Mesendoderm (in vitro differentiated cells): ENCODE measurements at regions not wholly inside any gene's neighbourhood (a gene's known extent, or its start where the extent isn't known, plus 50 kb on each side); places are given as distances from the start of the nearest gene placed in this dataset.
A peak's percentile ranks its signal among the peaks of the same experiment; 100 is the strongest.

ENCODE experiments used
- DNase-seq: peaks from one replicate; pipeline ENCODE4 v3.0.0; 2013
- H2AK5ac ChIP-seq: 2 replicates; pipeline ENCODE4 v1.6.1; 2013; ENCODE audit warnings: low read length, inconsistent platforms
- H2BK120ac ChIP-seq: 2 replicates; pipeline ENCODE4 v1.6.1; 2013; ENCODE audit warnings: low read depth, mild to moderate bottlenecking, low read length, moderate library complexity, mixed read lengths
- H2BK15ac ChIP-seq: replicated peaks from 2 replicates; pipeline ENCODE4 v1.6.1; 2013; ENCODE audit warnings: low read depth, mild to moderate bottlenecking, moderate library complexity
- H2BK5ac ChIP-seq: 2 replicates; pipeline ENCODE4 v1.6.1; 2013; ENCODE audit warnings: low read length, inconsistent platforms
- H3K18ac ChIP-seq: 2 replicates; pipeline ENCODE4 v1.6.1; 2013; ENCODE audit warnings: mild to moderate bottlenecking, low read length, mixed read lengths
- H3K23ac ChIP-seq: one replicate; pipeline ENCODE4 v1.6.1; 2013; ENCODE audit warnings: low read length
- H3K27ac ChIP-seq: 2 replicates; pipeline ENCODE4 v1.5.1; 2013; ENCODE audit warnings: low read depth, mild to moderate bottlenecking, inconsistent platforms, low read length, moderate library complexity
- H3K27me3 ChIP-seq: 2 replicates; pipeline ENCODE4 v1.6.1; 2013; ENCODE audit warnings: low read length, control low read depth, mild to moderate bottlenecking, inconsistent platforms; ENCODE audit not compliant: insufficient read depth, poor library complexity
- H3K36me3 ChIP-seq: 2 replicates; pipeline ENCODE4 v1.6.1; 2013; ENCODE audit warnings: low read length, inconsistent platforms; ENCODE audit not compliant: control insufficient read depth, insufficient read depth
- H3K4ac ChIP-seq: one replicate; pipeline ENCODE4 v1.6.1; 2013; ENCODE audit warnings: low read depth, mild to moderate bottlenecking, low read length, moderate library complexity
- H3K4me1 ChIP-seq: 2 replicates; pipeline ENCODE4 v1.6.1; 2013; ENCODE audit warnings: low read depth, low read length, inconsistent platforms; ENCODE audit not compliant: control insufficient read depth
- H3K4me2 ChIP-seq: 2 replicates; pipeline ENCODE4 v1.6.1; 2013; ENCODE audit warnings: low read length
- H3K4me3 ChIP-seq: 2 replicates; pipeline ENCODE4 v1.5.1; 2013; ENCODE audit warnings: mild to moderate bottlenecking, low read length
- H3K56ac ChIP-seq: one replicate; pipeline ENCODE4 v1.6.1; 2013; ENCODE audit warnings: low read length
- H3K79me1 ChIP-seq: 2 replicates; pipeline ENCODE4 v1.6.1; 2013; ENCODE audit warnings: low read length, inconsistent platforms
- H3K79me2 ChIP-seq: 2 replicates; pipeline ENCODE4 v1.6.1; 2013; ENCODE audit warnings: mild to moderate bottlenecking, low read length; ENCODE audit not compliant: control insufficient read depth, insufficient read depth
- H3K9ac ChIP-seq: 2 replicates; pipeline ENCODE4 v1.6.1; 2013; ENCODE audit warnings: low read length, inconsistent platforms
- H4K5ac ChIP-seq: one replicate; pipeline ENCODE4 v1.6.1; 2013; ENCODE audit warnings: low read length
- H4K8ac ChIP-seq: one replicate; pipeline ENCODE4 v1.6.1; 2013; ENCODE audit warnings: low read depth, mild to moderate bottlenecking, control low read depth, low read length, moderate library complexity
- WGBS: extraction: QIAGEN DNeasy Blood & Tissue Kit; methylation state at CpG from one replicate; pipeline ENCODE4 v1.1.7; 2013; ENCODE audit warnings: low lambda C conversion rate, missing lambda C conversion rate; ENCODE audit not compliant: insufficient coverage; ENCODE audit errors: extremely low coverage; 5-methylcytosine and 5-hydroxymethylcytosine counted together

DNA sequence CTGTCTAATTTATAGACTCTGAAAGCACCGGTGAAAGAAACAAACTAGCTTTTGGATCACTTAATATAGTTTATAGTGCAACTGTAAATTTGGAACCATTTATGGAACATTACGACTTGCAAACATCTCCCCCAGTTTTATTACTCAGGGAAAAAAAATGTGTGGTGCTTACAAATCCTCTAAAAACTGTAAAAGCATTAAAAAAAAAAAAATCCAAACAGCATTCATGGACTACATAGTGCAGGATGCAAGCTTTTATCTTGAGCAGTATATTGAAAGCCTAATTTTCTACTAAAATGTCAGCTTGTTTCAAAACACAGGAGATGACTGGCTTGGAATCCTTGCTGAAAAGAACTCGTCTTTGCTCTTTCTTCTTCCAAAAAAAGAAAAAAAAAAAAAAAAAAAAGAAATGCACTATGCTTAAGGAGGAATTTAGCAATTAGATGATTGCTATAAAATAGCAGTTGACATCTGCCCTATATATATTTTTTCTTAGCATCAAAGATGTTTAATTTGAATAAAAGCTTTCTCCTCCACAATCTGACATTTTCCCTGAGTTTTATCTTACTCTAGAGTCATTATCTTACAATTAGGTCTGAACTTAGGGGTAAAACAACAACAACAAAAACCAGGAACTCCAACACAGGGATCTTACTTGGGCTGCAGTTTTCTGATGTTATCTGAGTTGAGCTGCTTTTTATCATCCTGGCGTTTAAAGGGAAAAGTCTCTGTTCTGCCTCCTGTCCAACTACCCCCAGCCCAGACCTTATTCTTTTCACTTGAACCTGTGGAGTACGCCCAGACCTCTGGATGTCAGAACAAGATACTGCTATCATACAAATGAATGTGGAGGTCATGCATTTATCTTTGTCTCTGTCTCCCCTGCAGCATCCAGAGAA, 62.6 kb upstream of the PDZRN3 start:
- Histone ChIP-seq H3K79me2 (no peaks in the 10 kb centered on the region), H3K4ac (no peak overlapping the region), H3K4me3 (no peak overlapping the region), H2BK5ac (no peak overlapping the region), H2AK5ac (no peak overlapping the region), H3K4me2 (no peak overlapping the region), H3K4me1 (no peaks in the 10 kb centered on the region), H3K9ac (no peak overlapping the region), H4K8ac (no peak overlapping the region), H3K79me1 (no peaks in the 10 kb centered on the region), H3K56ac (no peak overlapping the region), H3K27ac (no peak overlapping the region), H3K36me3 (no peaks in the 10 kb centered on the region), H4K5ac (no peak overlapping the region), H3K23ac (no peak overlapping the region), H3K27me3 (no peaks in the 10 kb centered on the region), H2BK15ac (no peak overlapping the region), H3K18ac (no peak overlapping the region), H2BK120ac (no peak overlapping the region)
- DNase-seq: peak; percentile 27
- WGBS: no CpG with 5 or more reads among the region's 5 CpGs

DNA sequence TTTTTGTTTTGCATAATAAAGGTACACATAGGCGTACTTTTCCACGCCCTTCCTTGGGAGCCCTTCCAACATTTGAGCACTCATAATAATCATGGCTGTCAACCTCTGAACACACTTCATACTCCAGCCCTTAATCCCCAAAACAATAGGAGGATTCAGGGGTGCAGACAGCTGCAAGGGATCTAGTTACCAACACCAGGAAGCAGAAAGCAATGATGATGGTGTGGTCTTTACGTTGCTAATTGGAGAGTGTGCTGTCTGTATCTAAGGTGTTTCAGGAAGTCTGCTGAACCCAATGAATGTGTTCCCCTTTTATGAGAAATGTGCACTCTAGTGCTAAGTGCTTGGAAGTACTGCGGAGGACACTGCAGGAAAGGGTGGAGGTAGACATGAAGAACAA, 60.3 kb upstream of the PDZRN3 start:
- no peak overlapping the region for H2BK15ac ChIP-seq
- H3K56ac ChIP-seq: no peak overlapping the region
- no peaks in the 10 kb centered on the region for H3K79me1 ChIP-seq
- no peak overlapping the region for H3K4me3 ChIP-seq
- H3K23ac ChIP-seq: no peak overlapping the region
- H4K8ac ChIP-seq: no peak overlapping the region
- no peak overlapping the region for H3K4me2 ChIP-seq
- DNase-seq: no peak
- H3K4me1 ChIP-seq: no peaks in the 10 kb centered on the region
- H4K5ac ChIP-seq: no peak overlapping the region
- H3K27ac ChIP-seq: no peak overlapping the region
- no peaks in the 10 kb centered on the region for H3K27me3 ChIP-seq
- no CpG with 5 or more reads among the region's 4 CpGs for WGBS
- H3K36me3 ChIP-seq: no peaks in the 10 kb centered on the region
- H2AK5ac ChIP-seq: no peak overlapping the region
- no peak overlapping the region for H2BK120ac ChIP-seq
- no peak overlapping the region for H3K4ac ChIP-seq
- no peak overlapping the region for H2BK5ac ChIP-seq
- no peaks in the 10 kb centered on the region for H3K79me2 ChIP-seq
- H3K9ac ChIP-seq: no peak overlapping the region
- H3K18ac ChIP-seq: no peak overlapping the region

DNA sequence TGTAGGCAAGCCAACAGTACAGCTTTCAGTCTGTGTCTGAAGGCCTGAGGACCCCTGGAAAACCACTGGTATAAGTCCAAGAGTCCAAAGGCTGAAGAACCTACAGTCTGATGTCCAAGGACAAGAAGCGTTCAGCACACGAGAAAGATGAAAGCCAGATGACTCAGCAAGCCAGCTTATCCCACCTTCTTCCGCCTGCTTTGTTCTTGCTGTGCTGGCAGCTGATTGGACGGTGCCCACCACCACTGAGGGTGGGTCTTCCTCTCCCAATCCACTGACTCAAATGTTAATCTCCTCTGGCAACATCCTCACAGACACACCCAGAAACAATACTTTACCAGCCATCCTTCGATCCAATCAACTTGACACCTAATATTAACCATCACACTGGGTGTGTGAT, 59.0 kb upstream of the PDZRN3 start:
- H3K9ac ChIP-seq: no peak overlapping the region
- no peak overlapping the region for H3K56ac ChIP-seq
- H3K79me1 ChIP-seq: no peaks in the 10 kb centered on the region
- H3K4me3 ChIP-seq: no peak overlapping the region
- H3K27me3 ChIP-seq: no peaks in the 10 kb centered on the region
- H2AK5ac ChIP-seq: no peak overlapping the region
- H2BK15ac ChIP-seq: no peak overlapping the region
- H3K79me2 ChIP-seq: no peaks in the 10 kb centered on the region
- H3K27ac ChIP-seq: no peak overlapping the region
- no peak overlapping the region for H3K4me2 ChIP-seq
- peak; percentile 32 for DNase-seq
- no peak overlapping the region for H3K4ac ChIP-seq
- H2BK120ac ChIP-seq: no peak overlapping the region
- WGBS: no CpG with 5 or more reads among the region's 5 CpGs
- no peak overlapping the region for H4K5ac ChIP-seq
- no peaks in the 10 kb centered on the region for H3K4me1 ChIP-seq
- H3K18ac ChIP-seq: no peak overlapping the region
- H3K36me3 ChIP-seq: no peaks in the 10 kb centered on the region
- H4K8ac ChIP-seq: no peak overlapping the region
- H3K23ac ChIP-seq: no peak overlapping the region
- no peak overlapping the region for H2BK5ac ChIP-seq

DNA sequence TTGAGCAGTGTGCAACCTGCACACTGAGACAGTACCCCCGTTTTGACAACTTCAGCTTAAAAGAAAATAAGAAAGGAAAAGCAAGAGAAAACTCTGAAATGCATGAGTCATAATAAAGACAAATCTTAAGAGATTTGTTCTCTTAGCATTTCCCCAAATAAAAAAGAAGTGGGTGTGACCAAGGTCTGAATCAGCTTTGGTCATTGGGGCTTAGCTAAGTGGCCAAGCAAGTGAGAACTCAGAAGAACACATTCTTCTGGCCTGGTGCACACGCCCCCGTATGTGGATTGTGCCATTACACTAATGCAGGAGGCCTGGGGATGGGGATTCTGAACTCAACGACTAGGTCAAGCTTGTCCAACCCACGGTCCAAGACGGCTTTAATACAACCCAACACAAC, 56.9 kb upstream of the PDZRN3 start:
- Histone ChIP-seq H3K23ac (no peak overlapping the region), H3K27ac (no peak overlapping the region), H2AK5ac (no peak overlapping the region), H3K4ac (no peak overlapping the region), H3K18ac (no peak overlapping the region), H3K9ac (no peak overlapping the region), H3K4me2 (no peak overlapping the region), H4K5ac (no peak overlapping the region), H3K4me1 (no peaks in the 10 kb centered on the region), H3K27me3 (no peaks in the 10 kb centered on the region), H2BK120ac (no peak overlapping the region), H3K4me3 (no peak overlapping the region), H3K79me1 (no peaks in the 10 kb centered on the region), H2BK5ac (no peak overlapping the region), H2BK15ac (no peak overlapping the region), H3K56ac (no peak overlapping the region), H4K8ac (no peak overlapping the region), H3K36me3 (no peaks in the 10 kb centered on the region), H3K79me2 (no peaks in the 10 kb centered on the region)
- DNase-seq: no peak
- no CpG with 5 or more reads among the region's 6 CpGs for WGBS

DNA sequence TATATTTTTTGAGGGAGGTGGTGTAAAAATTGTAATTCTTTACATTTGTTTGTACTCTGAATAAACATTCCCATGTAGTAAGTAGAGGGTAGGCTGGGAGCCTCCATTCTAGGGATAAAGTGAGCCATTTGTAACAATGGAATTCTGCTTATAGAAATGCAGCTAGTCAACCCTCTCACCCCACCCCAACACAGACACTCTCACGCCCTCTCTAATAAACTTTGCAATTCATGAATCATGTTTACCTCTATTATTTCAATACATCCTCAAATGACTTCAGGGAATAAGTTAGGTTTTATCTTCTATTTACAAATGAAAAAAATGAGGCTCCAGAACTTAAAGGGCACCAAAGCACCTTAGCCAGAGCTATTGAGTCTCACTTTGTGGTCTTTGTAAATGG, 56.5 kb upstream of the PDZRN3 start:
- Histone ChIP-seq H3K4me1 (no peaks in the 10 kb centered on the region), H3K56ac (no peak overlapping the region), H2AK5ac (no peak overlapping the region), H3K27ac (no peak overlapping the region), H4K8ac (no peak overlapping the region), H3K4ac (no peak overlapping the region), H4K5ac (no peak overlapping the region), H3K9ac (no peak overlapping the region), H3K79me2 (no peaks in the 10 kb centered on the region), H3K4me2 (no peak overlapping the region), H3K4me3 (no peak overlapping the region), H2BK120ac (no peak overlapping the region), H3K36me3 (no peaks in the 10 kb centered on the region), H3K27me3 (no peaks in the 10 kb centered on the region), H3K23ac (no peak overlapping the region), H2BK15ac (no peak overlapping the region), H2BK5ac (no peak overlapping the region), H3K18ac (no peak overlapping the region), H3K79me1 (no peaks in the 10 kb centered on the region)
- no CpG with 5 or more reads among the region's 1 CpG for WGBS
- DNase-seq: no peak
